ENCODE measurements at regions not wholly inside any gene's neighbourhood (a gene's known extent, or its start where the extent isn't known, plus 50 kb on each side); places are given as distances from the start of the nearest gene placed in this dataset.

DNA sequence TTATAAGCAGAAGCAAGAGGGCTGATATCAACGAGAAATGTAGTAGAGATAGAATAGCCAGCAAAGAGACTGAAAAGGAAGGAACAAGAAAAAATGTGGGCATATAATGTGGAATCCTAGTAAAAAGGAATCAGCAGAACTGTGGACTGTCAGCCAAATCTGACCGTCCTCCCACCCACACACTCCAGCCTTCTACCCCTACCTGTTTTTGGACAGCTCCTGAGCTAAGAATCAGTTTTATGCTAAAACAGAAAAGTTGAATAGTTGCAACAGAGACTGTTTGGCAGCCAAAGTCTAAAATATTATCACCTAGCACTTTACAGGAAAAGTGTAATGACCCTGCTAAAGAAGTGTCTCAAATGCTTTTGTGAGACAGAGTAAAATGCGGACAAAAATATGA is 533.3 kb upstream of the CXADR start:
- H3K4me3 ChIP-seq (ENCODE audit: control insufficient read depth, low read depth, low read length), result no peak overlapping the region
- TF ChIP-seq, protein P1, sequence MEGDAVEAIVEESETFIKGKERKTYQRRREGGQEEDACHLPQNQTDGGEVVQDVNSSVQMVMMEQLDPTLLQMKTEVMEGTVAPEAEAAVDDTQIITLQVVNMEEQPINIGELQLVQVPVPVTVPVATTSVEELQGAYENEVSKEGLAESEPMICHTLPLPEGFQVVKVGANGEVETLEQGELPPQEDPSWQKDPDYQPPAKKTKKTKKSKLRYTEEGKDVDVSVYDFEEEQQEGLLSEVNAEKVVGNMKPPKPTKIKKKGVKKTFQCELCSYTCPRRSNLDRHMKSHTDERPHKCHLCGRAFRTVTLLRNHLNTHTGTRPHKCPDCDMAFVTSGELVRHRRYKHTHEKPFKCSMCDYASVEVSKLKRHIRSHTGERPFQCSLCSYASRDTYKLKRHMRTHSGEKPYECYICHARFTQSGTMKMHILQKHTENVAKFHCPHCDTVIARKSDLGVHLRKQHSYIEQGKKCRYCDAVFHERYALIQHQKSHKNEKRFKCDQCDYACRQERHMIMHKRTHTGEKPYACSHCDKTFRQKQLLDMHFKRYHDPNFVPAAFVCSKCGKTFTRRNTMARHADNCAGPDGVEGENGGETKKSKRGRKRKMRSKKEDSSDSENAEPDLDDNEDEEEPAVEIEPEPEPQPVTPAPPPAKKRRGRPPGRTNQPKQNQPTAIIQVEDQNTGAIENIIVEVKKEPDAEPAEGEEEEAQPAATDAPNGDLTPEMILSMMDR (conservative IDR thresholded peaks at IDR 0.05; ENCODE audit: control insufficient read depth, insufficient read depth, low read depth, low read length), result no peak
- DNase-seq (ENCODE audit: low read depth), result no peak

DNA sequence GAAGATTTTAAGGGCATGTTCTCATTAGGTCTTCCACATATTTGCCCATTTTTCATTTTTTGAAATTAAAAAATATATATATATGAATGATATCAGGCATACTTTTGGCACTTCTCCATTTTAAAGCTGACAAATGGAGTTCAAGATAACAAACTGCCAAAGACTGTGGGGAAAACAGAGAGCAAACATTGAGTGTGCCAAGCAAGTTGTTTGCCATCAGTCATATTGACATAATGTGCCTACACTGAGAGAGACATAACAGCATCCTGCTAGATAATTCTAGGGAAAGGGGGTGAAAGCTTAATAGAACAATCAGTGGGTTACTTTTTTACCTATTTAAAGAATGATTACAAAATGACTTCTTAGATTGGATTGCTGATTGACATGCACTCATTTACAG is 529.4 kb upstream of the CXADR start:
- no peak overlapping the region for H3K4me3 ChIP-seq (ENCODE audit: control insufficient read depth, low read depth, low read length)
- DNase-seq (ENCODE audit: low read depth), result no peak
- TF ChIP-seq, protein P1 (conservative IDR thresholded peaks at IDR 0.05; ENCODE audit: control insufficient read depth, insufficient read depth, low read depth, low read length), result no peak

GRCh38 chr21:16992448-16992847 is 520.4 kb upstream of the CXADR start:
- TF ChIP-seq, protein P1 (conservative IDR thresholded peaks at IDR 0.05; ENCODE audit: control insufficient read depth, insufficient read depth, low read depth, low read length), result peak; percentile 1
- DNase-seq (ENCODE audit: low read depth), result no peak
- no peak overlapping the region for H3K4me3 ChIP-seq (ENCODE audit: control insufficient read depth, low read depth, low read length)

DNA sequence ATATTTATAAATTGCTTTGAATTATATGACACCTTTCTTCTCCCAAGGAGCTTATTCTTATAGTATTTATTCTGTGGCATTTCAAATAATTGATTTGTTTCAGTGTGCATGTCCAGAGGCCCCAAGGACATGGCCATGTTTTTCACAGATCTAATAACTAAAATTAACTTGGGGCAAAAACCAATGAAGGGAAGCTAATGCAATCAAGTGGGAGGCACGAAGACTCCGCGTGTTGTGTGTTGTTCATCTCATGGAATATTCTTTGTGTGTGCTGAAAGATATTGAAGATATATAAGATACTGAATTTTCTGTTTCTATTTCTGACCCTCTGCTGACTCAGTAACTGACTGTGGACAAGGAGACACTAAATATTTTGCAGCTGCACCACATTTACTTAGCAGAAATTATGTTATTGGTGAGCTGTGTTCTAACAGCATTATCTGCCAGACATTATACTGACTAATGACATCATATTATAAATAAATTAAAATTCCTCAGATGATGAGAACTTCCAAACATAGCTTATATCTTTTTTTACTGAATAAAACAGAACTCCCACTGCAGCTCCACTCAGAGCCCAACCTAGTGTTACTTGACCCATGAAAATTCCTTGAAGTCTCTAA is 519.3 kb upstream of the CXADR start:
- TF ChIP-seq, protein P1 (conservative IDR thresholded peaks at IDR 0.05; ENCODE audit: control insufficient read depth, insufficient read depth, low read depth, low read length), result no peak
- H3K4me3 ChIP-seq (ENCODE audit: control insufficient read depth, low read depth, low read length), result no peak overlapping the region
- DNase-seq (ENCODE audit: low read depth), result no peak

GRCh38 chr21:17002594-17003257 is 510.1 kb upstream of the CXADR start:
- no peak overlapping the region for H3K4me3 ChIP-seq (ENCODE audit: control insufficient read depth, low read depth, low read length)
- no peak for DNase-seq (ENCODE audit: low read depth)

DNA sequence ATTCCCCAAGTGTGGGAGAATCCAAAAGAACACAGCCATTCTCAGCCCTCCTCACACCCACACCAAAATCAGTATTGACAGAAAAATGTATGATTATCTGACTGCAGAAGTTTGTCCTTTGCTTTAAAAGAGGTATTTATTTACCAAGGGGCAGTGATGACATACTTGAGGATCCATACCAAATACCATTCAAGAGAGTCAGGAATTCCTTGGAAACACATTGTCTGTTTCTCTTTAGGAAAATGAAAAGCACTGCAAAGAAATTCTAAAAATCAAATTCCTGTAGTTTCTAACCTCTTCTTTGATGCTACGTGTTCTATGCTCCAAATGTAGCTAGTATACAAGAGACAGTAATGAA is 509.6 kb upstream of the CXADR start:
- peak; percentile 63 for DNase-seq (ENCODE audit: low read depth)
- TF ChIP-seq, protein P1 (conservative IDR thresholded peaks at IDR 0.05; ENCODE audit: control insufficient read depth, insufficient read depth, low read depth, low read length), result no peak
- no peak overlapping the region for H3K4me3 ChIP-seq (ENCODE audit: control insufficient read depth, low read depth, low read length)

More at GRCh38 chr21:17002594-17003257, 510.1 kb upstream of the CXADR start:
- TF ChIP-seq, protein P1 (conservative IDR thresholded peaks at IDR 0.05; ENCODE audit: control insufficient read depth, insufficient read depth, low read depth, low read length), result no peak

All from fibroblast of mammary gland (primary cell).